Fibroblast of skin of back (primary cell): ENCODE measurements at regions not wholly inside any gene's neighbourhood (a gene's known extent, or its start where the extent isn't known, plus 50 kb on each side); places are given as distances from the start of the nearest gene placed in this dataset.
A peak's percentile ranks its signal among the peaks of the same experiment; 100 is the strongest.

Experiments used
- DNase-seq: peaks from one replicate; pipeline ENCODE4 v3.0.0-alpha.2; 2013

DNA sequence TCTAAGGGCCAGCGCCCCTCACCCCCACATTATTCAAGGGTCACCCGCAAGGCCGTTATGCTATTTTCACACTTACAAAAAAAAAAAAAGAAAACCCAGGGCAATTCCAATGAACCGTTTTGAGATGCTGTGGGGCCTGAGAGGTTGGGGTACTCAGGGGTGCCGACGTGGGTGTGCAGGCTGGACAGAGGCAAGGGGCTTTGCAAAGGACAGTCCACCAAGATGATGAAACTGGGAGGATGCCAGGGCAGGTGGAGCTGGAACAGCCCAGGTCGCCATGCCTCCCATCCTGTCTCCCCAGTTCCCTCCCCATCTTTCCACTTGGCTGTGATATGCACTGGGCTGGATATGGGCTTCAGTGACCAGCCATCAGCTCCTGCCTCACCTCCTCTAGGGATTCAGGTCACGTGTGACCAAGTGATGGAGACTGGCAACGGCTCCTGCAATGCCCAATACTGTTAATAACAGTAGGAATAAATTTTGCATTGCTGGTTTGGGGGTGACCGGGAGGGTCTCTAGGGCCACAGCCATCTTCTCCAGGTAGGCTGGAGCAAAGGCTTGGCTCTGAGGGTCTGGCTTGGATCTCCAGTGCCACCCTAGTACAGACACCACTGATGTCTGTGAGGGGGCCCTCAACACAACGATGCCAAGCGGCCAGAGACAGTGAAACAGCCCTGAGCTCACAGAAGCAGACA is 151.3 kb upstream of the TNRC6C start:
- no peak for DNase-seq

DNA sequence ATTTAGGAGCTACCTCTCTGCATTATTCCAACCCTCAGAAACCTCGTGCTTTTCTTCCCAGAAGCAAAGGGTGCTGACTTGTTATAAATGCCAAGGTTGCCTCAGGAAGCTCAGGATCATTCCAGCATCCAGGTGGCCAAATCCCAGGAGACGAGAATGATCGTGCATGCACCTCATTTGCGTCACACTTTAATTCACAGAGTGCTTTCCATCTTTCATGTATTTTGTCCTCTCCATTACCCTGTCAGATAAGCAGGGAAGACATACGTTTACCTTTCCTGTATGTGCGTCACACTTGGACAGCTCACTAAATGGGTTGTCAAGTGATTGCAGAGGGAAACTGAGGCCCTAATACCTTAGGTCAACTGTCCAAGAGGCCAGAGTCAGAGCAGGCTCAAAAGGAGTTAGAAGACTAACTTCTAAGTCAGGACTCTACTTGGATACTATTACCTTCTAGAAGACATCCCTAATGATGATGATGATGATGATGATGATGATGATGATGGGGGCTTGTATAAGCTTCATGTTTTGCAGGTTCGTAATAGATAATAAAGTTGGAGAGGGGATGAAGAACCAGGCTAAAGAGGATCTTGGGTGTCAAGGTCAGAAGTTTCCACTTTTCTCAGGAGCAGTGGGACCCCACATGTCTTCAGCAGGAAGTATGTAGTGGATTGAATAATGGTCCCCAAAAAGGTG is 150.6 kb upstream of the TNRC6C start:
- no peak for DNase-seq

DNA sequence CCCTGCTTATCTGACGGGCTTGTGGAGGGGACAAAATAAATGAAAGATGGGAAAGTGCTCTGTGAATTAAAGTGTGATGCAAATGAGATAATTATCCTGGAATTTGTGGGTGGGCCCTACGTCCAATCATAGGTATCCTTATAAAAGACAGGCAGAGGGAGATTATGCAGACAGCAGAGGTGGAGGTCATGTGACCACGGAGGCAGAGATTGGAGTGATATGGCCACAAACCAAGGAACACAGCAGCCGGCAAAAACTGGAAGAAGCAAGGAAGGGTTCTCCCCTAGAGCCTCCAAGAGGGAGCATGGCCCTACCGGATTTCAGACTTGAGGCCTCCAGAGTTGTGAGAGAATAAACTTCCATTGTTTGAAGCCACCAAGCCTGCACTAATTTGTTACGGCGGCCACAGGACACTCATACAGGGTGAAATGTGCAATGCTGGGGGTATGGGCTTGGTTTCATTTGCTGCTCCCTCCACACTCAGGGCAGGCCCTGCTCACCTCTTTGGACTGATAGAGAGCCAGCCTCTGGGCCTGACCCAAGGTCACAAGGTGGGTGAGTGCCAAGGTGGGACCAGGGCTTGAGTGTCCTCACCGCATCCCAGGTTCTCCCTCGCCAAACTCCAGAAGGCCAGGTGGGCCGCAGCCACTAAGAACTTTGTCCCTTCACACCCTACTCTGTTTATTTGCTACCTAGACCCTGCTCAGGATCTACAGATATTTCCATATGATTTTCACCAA is 149.6 kb upstream of the TNRC6C start:
- DNase-seq, result no peak

DNA sequence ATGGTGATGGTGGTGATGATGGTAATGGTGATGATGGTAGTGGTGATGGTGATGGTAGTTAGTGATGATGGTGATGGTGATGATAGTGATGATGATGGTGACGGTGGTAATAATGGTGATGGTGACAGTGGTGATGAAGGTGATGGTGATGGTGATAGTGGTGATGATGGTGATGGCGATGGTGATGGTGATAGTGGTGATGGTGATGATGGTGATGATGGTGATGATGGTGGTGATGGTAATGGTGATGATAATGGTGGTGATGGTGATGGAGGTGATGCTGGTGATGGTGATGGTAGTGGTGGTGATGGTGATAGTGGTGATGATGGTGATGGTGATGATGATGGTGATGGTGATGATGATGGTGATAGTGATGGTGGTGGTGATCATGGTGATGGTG is 148.7 kb upstream of the TNRC6C start:
- no peak for DNase-seq

DNA sequence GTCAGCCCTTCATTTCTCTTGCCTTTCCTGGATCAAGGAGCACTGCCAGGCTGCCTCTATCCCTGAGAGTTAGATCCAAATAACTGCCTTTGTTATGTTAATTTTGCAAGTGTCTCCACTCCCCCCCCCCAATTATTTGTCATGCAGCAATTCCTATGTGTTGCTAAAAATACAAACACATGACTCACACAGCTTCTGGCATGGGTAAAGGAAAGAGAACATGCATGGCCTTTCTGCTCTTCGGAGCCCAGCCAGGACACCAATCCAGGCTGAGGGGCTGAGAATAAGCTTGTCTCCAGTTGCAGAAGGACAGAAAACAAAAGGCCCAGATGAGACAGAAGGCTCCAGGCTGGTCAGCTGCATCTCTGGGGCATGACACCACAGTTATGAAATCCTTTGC is 148.0 kb upstream of the TNRC6C start:
- peak; percentile 70 for DNase-seq

DNA sequence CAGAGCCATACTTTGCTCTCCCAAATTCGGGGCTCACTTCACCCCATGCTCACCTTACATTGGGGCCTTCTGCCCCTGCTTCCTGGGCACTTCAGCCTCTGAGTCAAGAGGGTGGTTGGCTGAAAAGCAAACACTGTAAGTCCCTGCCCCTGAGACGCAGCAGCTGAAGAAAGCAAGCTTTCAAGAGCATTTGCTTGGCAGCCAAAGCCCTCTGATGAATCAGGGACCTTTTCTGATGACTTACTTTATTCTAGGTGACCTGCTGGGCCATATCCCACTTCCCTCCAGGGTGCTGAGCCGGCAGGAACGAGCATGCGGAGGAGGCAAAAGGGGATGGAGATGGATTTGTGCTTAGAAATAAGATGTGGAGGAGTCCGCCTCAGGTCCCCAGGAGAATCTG is 147.0 kb upstream of the TNRC6C start:
- no peak for DNase-seq

DNA sequence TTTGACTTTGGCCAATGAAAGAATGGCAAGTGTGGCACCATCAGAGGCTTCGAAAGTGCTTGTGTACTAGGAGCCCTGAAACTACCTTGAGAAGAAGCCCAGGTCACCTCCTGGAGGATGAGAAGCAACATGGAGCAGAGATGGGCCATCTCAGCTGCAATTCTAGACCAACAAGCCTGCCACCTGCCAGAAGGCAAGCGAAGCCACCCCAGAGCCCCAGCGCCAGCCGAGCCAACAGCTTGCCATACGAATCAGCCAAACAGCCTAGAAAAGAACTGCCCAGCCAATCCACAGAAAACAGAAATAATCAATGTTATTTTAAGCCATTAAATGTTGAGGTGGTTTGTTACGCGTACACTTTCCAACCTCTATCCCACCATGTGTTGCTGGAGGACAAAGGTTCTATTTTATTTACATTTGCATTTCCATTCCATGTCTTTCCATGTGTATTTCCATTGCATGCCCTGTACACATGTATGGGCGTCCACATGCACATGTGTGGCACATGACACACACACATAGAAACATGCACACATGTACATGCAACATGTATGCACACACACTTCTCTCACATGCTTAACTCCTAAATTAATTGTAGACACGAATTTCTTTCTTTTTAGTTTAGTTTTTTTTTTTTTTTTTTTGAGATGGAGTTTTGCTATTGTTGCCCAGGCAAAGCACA is 144.3 kb upstream of the TNRC6C start:
- DNase-seq, result no peak

DNA sequence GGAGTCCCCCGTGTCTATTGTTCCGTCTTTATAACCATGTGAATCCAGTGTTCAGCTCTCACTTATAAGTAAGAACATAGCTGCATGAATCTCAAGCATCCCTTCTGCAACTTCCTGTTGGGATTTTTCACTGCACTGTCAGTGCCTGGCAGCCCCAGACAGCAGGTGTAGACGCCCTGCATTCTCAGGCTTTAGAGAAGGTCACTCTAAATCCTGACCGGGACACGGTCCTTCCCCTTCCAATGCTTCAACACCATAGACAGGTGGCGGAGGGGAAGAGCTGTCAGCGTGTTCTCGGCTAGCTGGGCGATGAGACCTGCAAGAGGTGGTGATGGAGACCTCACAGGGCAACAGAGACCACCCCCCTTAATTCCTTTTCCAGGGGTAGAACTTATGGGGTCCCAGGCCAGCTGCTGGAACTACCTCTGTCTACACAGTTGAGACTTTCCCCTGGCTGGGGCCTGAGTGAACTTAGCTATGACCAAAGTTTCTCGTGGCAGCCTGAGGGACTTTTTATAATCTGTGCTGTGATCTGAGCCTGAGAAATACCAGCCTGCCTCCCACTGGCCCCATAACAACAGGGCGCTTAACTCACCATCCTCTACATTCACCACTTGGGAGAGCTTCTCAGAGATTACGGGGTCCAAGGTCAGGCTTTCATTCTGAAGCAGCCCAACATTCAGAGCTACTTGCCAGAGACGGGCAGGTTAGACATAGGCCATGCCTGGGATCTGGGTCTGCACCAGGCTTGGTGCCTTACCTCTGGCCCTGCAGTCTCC is 143.2 kb upstream of the TNRC6C start:
- no peak for DNase-seq

DNA sequence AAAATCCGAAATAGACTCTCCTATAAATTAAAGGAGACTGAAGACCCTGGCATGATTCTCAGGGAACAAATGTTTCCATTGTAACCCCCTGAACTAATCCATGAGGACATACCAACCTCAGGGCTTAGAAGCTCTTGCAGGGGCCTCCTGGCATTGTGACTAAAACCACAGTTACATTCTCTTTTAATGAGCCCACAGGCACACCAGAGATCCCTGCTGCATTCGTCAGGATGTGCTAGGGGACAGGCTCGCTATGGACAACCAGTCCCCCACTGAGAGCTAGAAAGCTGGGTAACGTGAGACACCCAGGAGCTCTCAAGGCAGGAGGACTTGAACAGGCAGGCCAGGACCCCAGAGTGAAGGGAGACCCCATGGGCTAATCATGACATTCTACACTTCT is 140.6 kb upstream of the TNRC6C start:
- DNase-seq, result peak; percentile 78

DNA sequence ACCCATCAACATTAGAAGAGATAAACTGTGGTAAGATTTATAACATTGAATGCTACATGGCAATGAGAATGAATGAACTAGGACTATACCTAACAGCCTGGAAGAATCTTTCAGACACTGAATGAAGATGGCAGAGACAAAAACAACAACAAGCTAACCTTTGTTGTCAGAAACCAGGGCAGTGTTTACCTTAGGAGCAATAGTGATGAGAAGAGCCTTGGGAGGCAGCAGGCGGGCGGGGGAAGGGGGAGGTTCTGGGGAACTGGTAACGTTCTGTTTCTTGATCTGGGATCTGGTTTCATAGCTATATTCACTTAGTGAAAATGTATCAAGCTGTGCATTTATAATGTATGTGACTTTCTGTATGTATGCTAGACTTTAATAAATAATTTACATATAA is 139.0 kb upstream of the TNRC6C start:
- DNase-seq, result no peak

DNA sequence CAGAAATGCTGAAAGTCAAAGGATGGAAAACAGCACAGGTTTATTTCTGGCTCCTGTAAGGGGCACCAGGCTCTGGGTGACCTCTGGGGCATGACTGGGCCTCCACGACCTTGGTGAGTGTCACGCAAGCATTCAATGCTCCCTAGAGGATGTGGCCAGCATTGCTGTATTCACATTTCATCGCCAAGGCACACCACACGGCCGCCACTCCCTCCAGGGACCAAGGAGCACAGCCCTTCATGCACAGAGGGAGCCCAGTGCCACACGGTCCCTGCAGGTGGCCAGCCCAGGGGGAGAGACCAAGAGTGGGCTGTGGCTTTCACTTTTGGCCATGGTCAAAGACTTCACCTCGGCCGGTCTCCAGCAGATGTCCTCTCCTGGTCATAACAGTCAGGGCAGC is 137.4 kb upstream of the TNRC6C start:
- no peak for DNase-seq

DNA sequence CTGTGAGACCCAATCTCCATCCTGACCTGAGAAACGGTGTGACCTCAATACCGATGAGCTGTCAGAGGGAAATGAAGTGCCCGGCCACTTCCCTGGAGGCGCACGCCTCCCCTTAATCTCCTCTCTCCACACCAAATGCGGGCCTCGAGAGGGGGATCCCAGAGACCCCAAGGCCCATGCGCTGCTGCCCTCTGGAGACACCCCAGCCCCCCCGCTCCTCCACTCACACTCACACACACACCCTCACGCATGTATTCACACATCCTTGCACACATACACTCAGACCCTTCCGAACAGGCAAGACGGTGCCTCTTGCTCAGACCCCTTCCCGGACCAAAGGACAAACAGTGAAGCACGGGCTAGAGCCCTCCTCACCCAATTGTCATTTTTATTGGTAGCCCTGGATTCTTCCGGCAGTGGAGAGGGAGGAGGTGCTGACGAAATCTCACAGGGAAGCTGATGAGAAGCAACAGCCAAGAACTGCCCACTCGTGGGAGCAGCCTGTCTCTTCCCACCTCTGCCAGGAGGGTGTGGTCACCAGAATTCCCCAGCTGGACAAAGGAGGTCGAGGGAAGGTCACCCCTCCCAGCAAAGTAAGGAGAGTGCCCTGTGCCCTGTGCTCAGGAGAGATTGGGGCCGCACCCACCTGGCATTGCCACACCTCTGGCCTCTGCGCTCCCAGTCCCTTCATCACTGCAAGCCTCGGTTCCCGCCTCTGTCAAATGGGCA is 136.0 kb upstream of the TNRC6C start:
- DNase-seq, result no peak

DNA sequence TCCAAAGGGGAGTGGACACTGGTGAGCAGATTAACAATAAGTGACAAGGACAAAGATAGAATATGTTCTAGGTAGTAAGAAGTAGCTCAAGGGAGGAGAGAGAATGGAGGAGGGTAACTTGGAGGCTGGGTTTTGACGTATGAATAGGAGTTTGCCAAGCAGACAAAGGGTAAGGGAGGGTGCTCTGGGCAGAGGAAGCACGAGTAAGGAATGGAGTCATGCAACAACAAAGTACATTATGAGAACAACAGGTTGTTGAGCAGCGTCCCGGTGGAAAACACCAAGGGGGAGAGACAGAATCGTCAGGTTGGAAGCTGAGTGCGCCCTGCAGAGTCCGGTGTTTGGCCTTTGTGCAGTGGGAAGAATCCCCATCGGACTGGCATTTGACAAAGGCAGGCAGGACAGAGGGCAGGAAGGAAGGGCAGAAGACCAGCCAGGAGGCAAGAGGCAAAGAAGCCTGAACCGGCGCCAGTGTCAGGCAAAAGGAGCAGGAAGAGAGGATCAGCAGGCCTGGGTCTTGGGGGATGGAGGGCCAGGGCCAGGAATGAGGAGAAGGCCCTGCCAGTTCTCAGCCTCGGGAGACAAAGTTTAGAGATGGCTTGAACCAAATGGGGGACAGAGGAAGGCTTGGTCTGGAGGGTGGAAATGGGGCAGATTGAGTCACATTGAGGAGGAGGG is 134.3 kb upstream of the TNRC6C start:
- no peak for DNase-seq

DNA sequence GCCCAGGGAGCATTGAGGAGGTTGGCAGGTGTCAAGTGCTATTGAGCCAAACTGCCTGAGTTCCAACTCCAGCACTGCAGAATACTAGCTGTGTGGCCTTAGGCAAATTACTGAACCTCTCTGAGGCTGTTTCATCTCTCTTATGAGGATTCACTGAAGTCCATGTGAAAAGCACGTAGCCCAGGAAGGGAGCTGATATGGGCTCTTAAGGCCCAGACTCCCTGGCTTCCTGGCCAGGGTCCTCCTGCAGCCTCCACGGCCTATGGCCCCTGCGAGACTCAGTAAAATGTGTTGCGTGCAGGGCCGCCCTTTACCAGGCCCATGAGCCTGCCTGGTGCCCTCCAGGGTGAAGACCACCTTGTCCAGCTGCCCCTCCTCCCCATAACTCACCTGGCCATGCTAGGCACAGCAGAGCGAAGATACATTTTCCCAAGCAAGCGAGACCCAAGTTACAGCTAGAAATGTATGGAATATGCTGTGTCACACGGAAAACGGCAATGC is 133.7 kb upstream of the TNRC6C start:
- DNase-seq, result no peak

DNA sequence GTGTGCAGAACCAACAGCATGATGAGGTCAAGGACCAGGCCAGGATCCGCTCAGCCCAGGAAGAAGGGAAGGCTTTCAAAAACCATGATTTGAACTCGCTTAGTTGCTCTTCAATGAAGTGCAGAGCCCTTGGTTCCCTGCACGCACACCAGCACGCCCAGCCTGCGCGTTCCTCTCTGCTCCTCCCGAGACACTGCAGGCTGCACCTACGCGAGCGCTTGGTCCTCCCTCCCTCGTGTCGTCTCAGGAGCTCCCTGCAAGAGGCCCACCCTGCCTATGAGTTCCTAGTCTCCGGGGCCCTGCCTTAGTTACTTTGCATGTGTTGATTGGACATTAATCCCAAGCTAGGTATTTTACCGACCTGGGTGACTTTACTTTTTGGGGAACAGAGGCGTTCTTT is 132.9 kb upstream of the TNRC6C start:
- DNase-seq, result no peak

DNA sequence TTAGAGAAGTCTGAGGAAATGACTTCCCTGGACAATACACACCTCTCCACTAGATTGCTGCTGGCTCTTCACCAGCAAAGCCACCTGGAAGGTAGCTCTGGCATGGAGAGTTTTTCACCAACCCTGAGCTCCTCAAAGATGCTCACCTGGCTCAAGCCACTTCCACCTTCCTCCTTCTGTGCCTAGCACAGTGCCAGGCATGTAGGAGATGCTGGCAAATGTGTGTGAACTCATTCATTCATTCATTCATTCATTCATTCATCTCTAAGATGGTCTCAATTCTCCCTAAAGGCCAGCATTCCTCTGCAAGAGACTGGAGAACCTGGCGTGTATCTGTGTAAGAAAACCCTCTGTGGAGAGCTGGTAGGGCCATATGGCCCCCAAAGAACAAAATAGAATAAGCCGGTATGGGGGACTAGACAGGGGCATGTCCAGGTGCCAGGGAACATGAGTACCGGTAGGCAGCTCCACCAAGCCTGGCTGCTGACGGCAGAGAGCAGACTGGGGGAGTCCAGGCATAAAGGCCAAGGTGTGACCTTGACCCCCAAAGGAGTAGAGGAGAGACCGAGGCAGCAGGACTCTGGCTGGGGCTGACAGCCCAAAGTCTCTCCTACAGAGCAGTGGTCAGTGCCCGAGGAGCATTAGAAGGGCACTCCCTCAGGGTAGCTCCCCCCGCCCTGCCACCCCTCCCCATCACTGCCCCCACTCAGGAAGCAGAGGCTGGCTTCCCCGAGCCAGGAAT is 132.2 kb upstream of the TNRC6C start:
- DNase-seq, result no peak

DNA sequence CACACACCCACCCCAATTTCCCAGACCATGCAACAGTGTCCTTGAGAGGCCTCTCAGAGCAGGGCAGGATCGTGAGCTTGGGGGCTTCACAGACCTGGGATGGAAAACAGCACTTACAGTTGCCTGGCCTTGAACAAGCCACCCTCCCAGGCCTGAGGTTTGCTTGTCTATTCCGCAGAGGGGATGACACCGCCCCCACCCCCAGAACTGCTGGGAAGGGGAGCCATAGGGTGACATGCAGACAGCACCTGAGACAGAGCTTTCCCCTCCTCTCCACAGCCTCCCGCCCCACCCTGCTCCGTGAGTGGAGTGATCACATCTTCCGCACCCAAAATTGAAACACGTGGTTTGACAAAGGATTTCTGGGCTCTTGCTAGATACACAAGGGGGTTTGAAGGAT is 131.5 kb upstream of the TNRC6C start:
- DNase-seq, result no peak

DNA sequence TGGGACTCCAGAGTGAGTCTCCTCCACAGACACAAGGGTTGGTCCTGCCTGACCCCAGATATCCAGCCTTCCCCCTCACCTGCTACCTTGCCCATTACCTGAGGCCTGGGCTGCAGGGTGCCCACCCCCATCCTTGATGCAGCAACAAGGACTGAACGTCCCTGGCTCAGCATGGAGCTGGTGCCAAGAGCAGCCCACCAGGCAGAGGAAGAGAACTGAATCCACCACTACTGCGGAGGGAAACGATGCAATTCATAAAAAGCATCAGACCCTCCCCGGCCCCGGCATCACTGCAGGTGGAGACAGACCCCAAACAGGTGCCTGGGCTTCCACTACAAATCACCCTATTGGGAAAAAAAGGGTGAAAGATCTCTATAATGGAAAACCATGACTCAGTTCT is 131.0 kb upstream of the TNRC6C start:
- no peak for DNase-seq

DNA sequence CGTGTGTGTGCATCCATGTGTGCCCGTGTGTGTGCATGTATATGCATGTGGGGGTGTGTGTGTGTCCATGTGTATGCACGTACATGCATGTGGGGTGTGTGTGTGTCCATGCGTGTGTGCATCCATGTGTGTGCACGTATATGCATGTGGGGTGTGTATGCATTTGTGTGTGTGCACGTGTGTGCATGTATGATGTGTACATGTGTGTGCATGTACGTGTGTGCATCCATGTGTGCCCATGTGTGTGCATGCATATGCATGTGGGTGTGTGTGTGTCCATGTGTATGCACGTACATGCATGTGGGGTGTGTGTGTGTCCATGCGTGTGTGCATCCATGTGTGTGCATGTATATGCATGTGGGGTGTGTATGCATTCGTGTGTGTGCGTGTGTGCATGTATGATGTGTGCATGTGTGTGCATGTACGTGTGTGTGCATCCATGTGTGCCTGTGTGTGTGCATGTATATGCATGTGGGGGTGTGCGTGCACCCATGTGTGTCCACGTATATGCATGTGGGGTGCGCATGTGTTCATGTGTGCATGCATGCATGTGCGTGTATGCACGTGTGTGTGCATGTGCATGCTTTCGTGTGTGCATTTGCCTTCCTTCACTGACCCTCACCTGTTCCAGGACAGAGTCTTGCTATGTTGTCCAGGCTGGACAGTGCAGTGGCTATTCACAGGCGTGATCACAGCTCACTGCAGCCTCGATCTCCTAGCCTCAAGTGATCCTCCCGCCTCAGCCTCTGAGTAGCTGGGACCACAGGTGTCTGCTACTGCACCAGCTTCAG is 129.6 kb upstream of the TNRC6C start:
- no peak for DNase-seq
